SK-N-SH treated with all-trans-retinoic acid at 6 μM for 48 hours (cell line): ENCODE measurements at regions not wholly inside any gene's neighbourhood (a gene's known extent, or its start where the extent isn't known, plus 50 kb on each side); places are given as distances from the start of the nearest gene placed in this dataset.
A peak's percentile ranks its signal among the peaks of the same experiment; 100 is the strongest.

ENCODE experiments used
- ATAC-seq: fragments of 200-7000 bp; cut with Tn5 transposase; 3 replicates; pipeline ENCODE4 v1.9.1; 2020; ENCODE audit warnings: mild to moderate bottlenecking, moderate library complexity
- ARNTL ChIP-seq: fragments of 450-650 bp; formaldehyde crosslinking; IDR thresholded peaks from 2 replicates; pipeline ENCODE4 v1.5.0; 2020; ENCODE audit warnings: low read depth, mild to moderate bottlenecking, moderate library complexity, borderline replicate concordance
- BACH2 ChIP-seq: fragments of 250-450 bp; sonication (Bioruptor Pico); IDR thresholded peaks from 2 replicates; pipeline ENCODE4 v1.9.0; 2021; ENCODE audit warnings: mild to moderate bottlenecking, borderline replicate concordance
- CSDC2 ChIP-seq: fragments of 250-450 bp; sonication (Bioruptor Pico); IDR thresholded peaks from 2 replicates; pipeline ENCODE4 v1.5.0; 2020; ENCODE audit warnings: mild to moderate bottlenecking, moderate library complexity
- ESRRG ChIP-seq: fragments of 250-450 bp; sonication (Bioruptor Pico); IDR thresholded peaks from 2 replicates; pipeline ENCODE4 v1.6.1; 2021; ENCODE audit warnings: mild to moderate bottlenecking
- GLIS3 ChIP-seq: fragments of 250-450 bp; sonication (Bioruptor Pico); IDR thresholded peaks from 2 replicates; pipeline ENCODE4 v1.5.0; 2020; ENCODE audit warnings: mild to moderate bottlenecking, moderate library complexity
- OSR1 ChIP-seq: fragments of 250-450 bp; sonication (Bioruptor Pico); IDR thresholded peaks from 2 replicates; pipeline ENCODE4 v1.8.0; 2022; ENCODE audit warnings: moderate library complexity, mild to moderate bottlenecking, inconsistent platforms
- RARB ChIP-seq: fragments of 250-450 bp; sonication (Bioruptor Pico); IDR thresholded peaks from 2 replicates; pipeline ENCODE4 v1.8.0; 2021; ENCODE audit warnings: mild to moderate bottlenecking, moderate library complexity
- TSHZ2 ChIP-seq: fragments of 250-450 bp; sonication (Bioruptor Pico); IDR thresholded peaks from 2 replicates; pipeline ENCODE4 v1.5.0; 2020; ENCODE audit warnings: mild to moderate bottlenecking, moderate library complexity
- ZC3H10 ChIP-seq: fragments of 250-450 bp; sonication (Bioruptor Pico); IDR thresholded peaks from 2 replicates; pipeline ENCODE4 v1.5.1; 2021; ENCODE audit warnings: mild to moderate bottlenecking, moderate library complexity
- ZFP3 ChIP-seq: fragments of 250-450 bp; sonication (Bioruptor Pico); IDR thresholded peaks from 2 replicates; pipeline ENCODE4 v1.5.0; 2020; ENCODE audit warnings: mild to moderate bottlenecking, moderate library complexity
- ZFP30 ChIP-seq: fragments of 450-650 bp; formaldehyde crosslinking; IDR thresholded peaks from 2 replicates; pipeline ENCODE4 v1.5.0; 2022; ENCODE audit warnings: mild to moderate bottlenecking, moderate library complexity
- ZNF70 ChIP-seq: fragments of 450-650 bp; formaldehyde crosslinking; IDR thresholded peaks from 2 replicates; pipeline ENCODE4 v1.5.0; 2020; ENCODE audit warnings: mild to moderate bottlenecking, moderate library complexity
- ZNF8 ChIP-seq: fragments of 450-650 bp; formaldehyde crosslinking; IDR thresholded peaks from 2 replicates; pipeline ENCODE4 v1.5.0; 2020; ENCODE audit warnings: mild to moderate bottlenecking, moderate library complexity
- TF ChIP-seq, protein P1 (sequence below): fragments of 250-450 bp; sonication (Bioruptor Pico); IDR thresholded peaks from 2 replicates; pipeline ENCODE4 v1.8.0; 2020; ENCODE audit warnings: mild to moderate bottlenecking, moderate library complexity, borderline replicate concordance
- TF ChIP-seq, protein P2 (sequence below): fragments of 250-450 bp; sonication (Bioruptor Pico); IDR thresholded peaks from 2 replicates; pipeline ENCODE4 v1.5.1; 2021; ENCODE audit warnings: mild to moderate bottlenecking, moderate library complexity
- TF ChIP-seq, protein P3 (sequence below): fragments of 250-450 bp; sonication (Bioruptor Pico); IDR thresholded peaks from 2 replicates; pipeline ENCODE4 v1.5.1; 2020; ENCODE audit warnings: low read depth, mild to moderate bottlenecking, moderate library complexity

- TF ChIP-seq, protein P1, sequence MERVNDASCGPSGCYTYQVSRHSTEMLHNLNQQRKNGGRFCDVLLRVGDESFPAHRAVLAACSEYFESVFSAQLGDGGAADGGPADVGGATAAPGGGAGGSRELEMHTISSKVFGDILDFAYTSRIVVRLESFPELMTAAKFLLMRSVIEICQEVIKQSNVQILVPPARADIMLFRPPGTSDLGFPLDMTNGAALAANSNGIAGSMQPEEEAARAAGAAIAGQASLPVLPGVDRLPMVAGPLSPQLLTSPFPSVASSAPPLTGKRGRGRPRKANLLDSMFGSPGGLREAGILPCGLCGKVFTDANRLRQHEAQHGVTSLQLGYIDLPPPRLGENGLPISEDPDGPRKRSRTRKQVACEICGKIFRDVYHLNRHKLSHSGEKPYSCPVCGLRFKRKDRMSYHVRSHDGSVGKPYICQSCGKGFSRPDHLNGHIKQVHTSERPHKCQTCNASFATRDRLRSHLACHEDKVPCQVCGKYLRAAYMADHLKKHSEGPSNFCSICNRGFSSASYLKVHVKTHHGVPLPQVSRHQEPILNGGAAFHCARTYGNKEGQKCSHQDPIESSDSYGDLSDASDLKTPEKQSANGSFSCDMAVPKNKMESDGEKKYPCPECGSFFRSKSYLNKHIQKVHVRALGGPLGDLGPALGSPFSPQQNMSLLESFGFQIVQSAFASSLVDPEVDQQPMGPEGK (CRISPR knock-in tag) = no peak
- TF ChIP-seq ZNF70 (no peak), ARNTL (CRISPR knock-in tag) (no peak), CSDC2 (CRISPR knock-in tag) (no peak), ESRRG (CRISPR knock-in tag) (no peak), ZNF8 (CRISPR knock-in tag) (no peak), OSR1 (CRISPR knock-in tag) (no peak), RARB (no peak)
- ATAC-seq = peak; percentile 54; the same call in 2 of the 3 replicates
Observed at GRCh38 chr1:13965770-13966398, 265.9 kb downstream of the PRDM2 start.

GRCh38 chr1:13967707-13968106 lies 267.7 kb downstream of the PRDM2 start:
- no peak for ATAC-seq
- no peak for TF ChIP-seq ZFP3 (CRISPR knock-in tag)
- TF ChIP-seq BACH2 = no peak
- TF ChIP-seq, protein P1 (CRISPR knock-in tag) = no peak
- TF ChIP-seq GLIS3 (CRISPR knock-in tag) = no peak
- TF ChIP-seq ZNF70 = no peak

DNA sequence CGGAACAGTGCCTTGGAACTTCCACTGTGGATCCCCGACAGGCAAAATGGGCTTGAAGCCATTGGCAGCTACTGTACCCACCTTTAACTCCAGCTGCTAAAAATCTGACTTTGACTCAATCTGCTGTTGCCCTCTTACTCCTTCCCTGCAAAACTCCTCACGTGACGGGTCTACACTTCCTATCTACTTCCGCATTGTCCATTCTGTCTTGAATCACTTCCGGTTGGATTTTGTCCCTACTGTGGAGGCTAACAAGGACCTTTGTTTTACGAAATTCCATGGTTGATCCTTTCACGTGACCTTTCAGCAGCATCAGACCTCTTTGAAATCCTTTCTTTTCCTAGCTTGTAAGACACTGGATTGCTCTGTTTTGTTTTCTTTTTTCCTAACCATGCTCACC lies 268.4 kb downstream of the PRDM2 start:
- no peak for TF ChIP-seq ZNF8 (CRISPR knock-in tag)
- TF ChIP-seq TSHZ2 (CRISPR knock-in tag) = no peak
- no peak for TF ChIP-seq ZFP30 (CRISPR knock-in tag)
- no peak for TF ChIP-seq GLIS3 (CRISPR knock-in tag)
- no peak for TF ChIP-seq RARB
- TF ChIP-seq ZC3H10 (CRISPR knock-in tag) = no peak
- TF ChIP-seq, protein P2, sequence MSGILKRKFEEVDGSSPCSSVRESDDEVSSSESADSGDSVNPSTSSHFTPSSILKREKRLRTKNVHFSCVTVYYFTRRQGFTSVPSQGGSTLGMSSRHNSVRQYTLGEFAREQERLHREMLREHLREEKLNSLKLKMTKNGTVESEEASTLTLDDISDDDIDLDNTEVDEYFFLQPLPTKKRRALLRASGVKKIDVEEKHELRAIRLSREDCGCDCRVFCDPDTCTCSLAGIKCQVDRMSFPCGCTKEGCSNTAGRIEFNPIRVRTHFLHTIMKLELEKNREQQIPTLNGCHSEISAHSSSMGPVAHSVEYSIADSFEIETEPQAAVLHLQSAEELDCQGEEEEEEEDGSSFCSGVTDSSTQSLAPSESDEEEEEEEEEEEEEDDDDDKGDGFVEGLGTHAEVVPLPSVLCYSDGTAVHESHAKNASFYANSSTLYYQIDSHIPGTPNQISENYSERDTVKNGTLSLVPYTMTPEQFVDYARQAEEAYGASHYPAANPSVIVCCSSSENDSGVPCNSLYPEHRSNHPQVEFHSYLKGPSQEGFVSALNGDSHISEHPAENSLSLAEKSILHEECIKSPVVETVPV (CRISPR knock-in tag) = no peak
- no peak for TF ChIP-seq CSDC2 (CRISPR knock-in tag)
- TF ChIP-seq BACH2 = no peak
- TF ChIP-seq OSR1 (CRISPR knock-in tag) = no peak
- TF ChIP-seq, protein P3, sequence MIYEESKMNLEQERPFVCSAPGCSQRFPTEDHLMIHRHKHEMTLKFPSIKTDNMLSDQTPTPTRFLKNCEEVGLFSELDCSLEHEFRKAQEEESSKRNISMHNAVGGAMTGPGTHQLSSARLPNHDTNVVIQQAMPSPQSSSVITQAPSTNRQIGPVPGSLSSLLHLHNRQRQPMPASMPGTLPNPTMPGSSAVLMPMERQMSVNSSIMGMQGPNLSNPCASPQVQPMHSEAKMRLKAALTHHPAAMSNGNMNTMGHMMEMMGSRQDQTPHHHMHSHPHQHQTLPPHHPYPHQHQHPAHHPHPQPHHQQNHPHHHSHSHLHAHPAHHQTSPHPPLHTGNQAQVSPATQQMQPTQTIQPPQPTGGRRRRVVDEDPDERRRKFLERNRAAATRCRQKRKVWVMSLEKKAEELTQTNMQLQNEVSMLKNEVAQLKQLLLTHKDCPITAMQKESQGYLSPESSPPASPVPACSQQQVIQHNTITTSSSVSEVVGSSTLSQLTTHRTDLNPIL (CRISPR knock-in tag) = no peak
- TF ChIP-seq, all 23 proteins: peak for 0
- no peak for ATAC-seq

- no peak for TF ChIP-seq ZNF70
- TF ChIP-seq, all 23 proteins: peak for 0
- ATAC-seq = no peak
Observed at GRCh38 chr1:13970631-13971247, 270.8 kb downstream of the PRDM2 start.
